Heart right ventricle (tissue), 16 donors: ENCODE measurements at regions not wholly inside any gene's neighbourhood (a gene's known extent, or its start where the extent isn't known, plus 50 kb on each side); places are given as distances from the start of the nearest gene placed in this dataset.

Experiments
- ATAC-seq, 8 donors: fragments of 200-7000 bp; cut with Tn5 transposase; one replicate each; pipeline ENCODE4 v1.9.1; 2020; ENCODE audit warnings: mild to moderate bottlenecking in 8 of 8, moderate library complexity in 8 of 8, moderate number of reproducible peaks in 1 of 8
- DNase-seq, 2 donors: peaks; one replicate each; pipeline ENCODE4 v3.0.0-alpha.2; 2020
- H3K27ac ChIP-seq, 10 donors: fragments of 200-600 bp; sonication (generic) in 2 of 10; one replicate each; pipeline versions ENCODE4 v1.5.0 to v1.8.0; 2020 to 2022; ENCODE audit warnings: mild to moderate bottlenecking in 3 of 10
- H3K27me3 ChIP-seq, 7 donors: fragments of 200-600 bp; one replicate each; pipeline ENCODE4 v1.8.0; 2021 to 2022; ENCODE audit warnings: mild to moderate bottlenecking in 2 of 7
- H3K36me3 ChIP-seq, 9 donors: fragments of 200-600 bp; sonication (generic) in 1 of 9; one replicate each; pipeline versions ENCODE4 v1.5.0 to v1.8.0; 2020 to 2022; ENCODE audit warnings: mild to moderate bottlenecking in 2 of 9
- H3K4me1 ChIP-seq, 9 donors: fragments of 200-600 bp; sonication (generic) in 1 of 9; one replicate each; pipeline versions ENCODE4 v1.5.0 to v1.8.0; 2020 to 2022; ENCODE audit warnings: mild to moderate bottlenecking in 4 of 9
- H3K4me3 ChIP-seq, 10 donors: fragments of 200-600 bp; sonication (generic) in 2 of 10; one replicate each; pipeline versions ENCODE4 v1.5.0 to v1.8.0; 2020 to 2022; ENCODE audit warnings: mild to moderate bottlenecking in 7 of 10, moderate library complexity in 2 of 10
- H3K9me3 ChIP-seq, 11 donors: fragments of 200-600 bp in 10 of 11; sonication (generic) in 2 of 11; one replicate each; pipeline versions ENCODE4 v1.5.0 to v1.8.0; 2013 to 2022; ENCODE audit warnings: mild to moderate bottlenecking in 2 of 11, control low read depth in 1 of 11, moderate library complexity in 1 of 11
- WGBS, 2 donors: extraction: QIAGEN DNeasy Blood & Tissue Kit; methylation state at CpG; one replicate each; pipeline ENCODE4 v1.1.7; 2013; ENCODE audit warnings: inconsistent platforms in 1 of 2; 5-methylcytosine and 5-hydroxymethylcytosine counted together
- intact Hi-C, 10 donors: fragments of 100-400 bp; cut with DNase I; formaldehyde crosslinking; loops; one replicate each; pipeline versions ENCODE4 v1.11.1 to v1.14.2; 2022
- TF ChIP-seq, protein P1 (sequence below), 9 donors: fragments of 200-600 bp; sonication (generic) in 2 of 9; IDR thresholded peaks; one replicate each; pipeline versions ENCODE4 v1.5.0 to v1.8.0; 2021 to 2022; ENCODE audit warnings: antibody characterized with exemption in 9 of 9, mild to moderate bottlenecking in 5 of 9, moderate library complexity in 1 of 9
- donor health status: Arrhythmogenic right ventricular cardiomyopathy.
- donor health status: ischemic (EF 13 %, LVEDD 7.1; RV severe dilation, severe dysfunction).
- donor health status: healthy with polysubstance abuse.
- donor health status: DM: no; HTN: yes; CAD: no.
- donor health status: DM: no; HTN: no; CAD: no.
- donor health status: ischemic (EF 25% LVEDD 6.9; RV normal size, moderate dysfunction).
- donor health status: ischemic (EF 25% LVEDD 5.7; RV mildly dilated, moderate dysfunction).
- donor health status: healthy.
- donor health status: DM: yes; HTN: yes; CAD: no.
- donor health status: Ischemic cardiomyopathy.
- donor health status: ischemic (EF 35%, LVEDD 5.7; RV mildly dilated, moderate dysfunction).
- donor health status: nonischemic (EF 11% LVEDD 7.7; RV severe dilation, severe dysfunction).
- donor health status: DM: yes; HTN: yes; CAD: no.
- donor health status: PGD.
- donor health status: ischemic (EF 29% LVEDD 5.4; RV normal size, mild dysfunction).
- donor health status: nonischemic (EF 23%, LVEDD 6.1; RV moderate dilation, normal function).

DNA sequence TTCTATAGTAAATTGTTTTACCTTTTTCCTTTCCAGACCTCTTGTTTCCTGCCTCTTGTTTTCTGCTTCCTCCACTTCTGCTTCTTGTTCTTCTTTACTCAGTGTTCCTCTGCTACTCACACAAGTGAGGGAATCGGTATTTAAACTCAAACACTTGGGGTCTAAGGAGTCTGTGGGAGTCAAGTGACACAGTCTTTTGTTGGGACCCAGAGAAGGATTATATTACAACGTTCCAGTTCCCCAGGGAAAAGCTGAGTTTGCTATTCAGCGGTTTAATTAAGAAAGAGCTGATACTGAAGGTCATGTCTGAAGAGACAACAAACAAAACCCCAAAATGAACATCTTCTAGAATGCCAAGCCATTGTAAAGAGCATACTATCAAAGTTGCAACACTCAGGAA lies 107.8 kb upstream of the CITED2 start:
- 33 to 39% methylated on average over 3 of the region's 3 CpGs for WGBS, 2 donors
- TF ChIP-seq, protein P1, sequence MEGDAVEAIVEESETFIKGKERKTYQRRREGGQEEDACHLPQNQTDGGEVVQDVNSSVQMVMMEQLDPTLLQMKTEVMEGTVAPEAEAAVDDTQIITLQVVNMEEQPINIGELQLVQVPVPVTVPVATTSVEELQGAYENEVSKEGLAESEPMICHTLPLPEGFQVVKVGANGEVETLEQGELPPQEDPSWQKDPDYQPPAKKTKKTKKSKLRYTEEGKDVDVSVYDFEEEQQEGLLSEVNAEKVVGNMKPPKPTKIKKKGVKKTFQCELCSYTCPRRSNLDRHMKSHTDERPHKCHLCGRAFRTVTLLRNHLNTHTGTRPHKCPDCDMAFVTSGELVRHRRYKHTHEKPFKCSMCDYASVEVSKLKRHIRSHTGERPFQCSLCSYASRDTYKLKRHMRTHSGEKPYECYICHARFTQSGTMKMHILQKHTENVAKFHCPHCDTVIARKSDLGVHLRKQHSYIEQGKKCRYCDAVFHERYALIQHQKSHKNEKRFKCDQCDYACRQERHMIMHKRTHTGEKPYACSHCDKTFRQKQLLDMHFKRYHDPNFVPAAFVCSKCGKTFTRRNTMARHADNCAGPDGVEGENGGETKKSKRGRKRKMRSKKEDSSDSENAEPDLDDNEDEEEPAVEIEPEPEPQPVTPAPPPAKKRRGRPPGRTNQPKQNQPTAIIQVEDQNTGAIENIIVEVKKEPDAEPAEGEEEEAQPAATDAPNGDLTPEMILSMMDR (IDR thresholded peaks at IDR 0.05) = no peak
- ATAC-seq (no peak), DNase-seq (no peak)
- H3K27me3 ChIP-seq = no peaks in the 10 kb centered on the region
- no peak overlapping the region for H3K27ac ChIP-seq
- no peak overlapping the region for H3K4me3 ChIP-seq
- no peaks in the 10 kb centered on the region for H3K36me3 ChIP-seq
- intact Hi-C loops = no loop called here
- H3K9me3 ChIP-seq = no peaks in the 10 kb centered on the region
- peaks cover 0 to 7% (median 0%) of the 10 kb centered on the region in 9 donors for H3K4me1 ChIP-seq

DNA sequence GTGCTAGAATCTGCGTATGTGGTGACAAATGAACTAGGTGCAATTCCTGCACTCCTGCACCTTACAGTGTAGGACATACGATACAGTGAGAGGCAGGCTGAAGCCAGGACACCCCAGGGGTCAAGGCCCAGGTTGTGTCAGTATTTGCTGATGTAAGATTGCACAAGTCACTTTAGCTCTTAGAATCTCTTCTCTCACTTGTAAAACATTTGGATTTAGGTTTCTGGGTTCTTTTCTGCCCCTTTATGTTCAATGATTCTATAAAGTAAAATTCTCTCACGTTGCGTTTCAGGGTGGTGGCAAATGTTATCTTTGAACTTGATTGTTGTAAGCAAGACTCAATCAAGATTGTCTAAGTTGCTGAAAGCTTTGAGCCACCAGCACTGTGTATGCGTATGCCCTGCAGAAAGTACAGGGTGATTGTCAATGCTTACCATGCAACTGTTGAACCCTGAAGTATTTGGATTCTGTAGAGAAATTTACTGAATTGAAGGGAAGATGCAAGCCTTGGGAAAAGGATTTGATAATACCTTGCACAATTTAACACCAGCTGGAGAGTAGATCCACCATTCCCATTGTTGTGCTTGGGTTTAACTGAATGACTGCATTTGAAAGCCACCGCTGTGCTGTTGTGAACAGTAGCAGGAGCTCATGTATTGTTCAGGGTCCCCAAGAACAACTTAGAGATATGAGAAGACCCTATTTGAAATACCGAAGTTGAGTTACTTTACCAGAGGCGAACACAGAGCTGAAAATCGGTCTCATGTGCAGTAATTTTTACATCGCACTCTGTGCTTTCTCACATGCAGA lies 106.1 kb upstream of the CITED2 start:
- TF ChIP-seq, protein P1 (IDR thresholded peaks at IDR 0.05) = no peak
- H3K27ac ChIP-seq = no peak overlapping the region
- no peaks in the 10 kb centered on the region for H3K36me3 ChIP-seq
- H3K4me3 ChIP-seq = no peak overlapping the region
- intact Hi-C loops = no loop called here
- no peak for ATAC-seq
- 86 to 92% methylated on average over 10 of the region's 10 CpGs for WGBS, 2 donors
- H3K27me3 ChIP-seq = no peaks in the 10 kb centered on the region
- no peak for DNase-seq
- H3K4me1 ChIP-seq = peaks cover 0 to 7% (median 0%) of the 10 kb centered on the region in 9 donors
- H3K9me3 ChIP-seq = no peaks in the 10 kb centered on the region

DNA sequence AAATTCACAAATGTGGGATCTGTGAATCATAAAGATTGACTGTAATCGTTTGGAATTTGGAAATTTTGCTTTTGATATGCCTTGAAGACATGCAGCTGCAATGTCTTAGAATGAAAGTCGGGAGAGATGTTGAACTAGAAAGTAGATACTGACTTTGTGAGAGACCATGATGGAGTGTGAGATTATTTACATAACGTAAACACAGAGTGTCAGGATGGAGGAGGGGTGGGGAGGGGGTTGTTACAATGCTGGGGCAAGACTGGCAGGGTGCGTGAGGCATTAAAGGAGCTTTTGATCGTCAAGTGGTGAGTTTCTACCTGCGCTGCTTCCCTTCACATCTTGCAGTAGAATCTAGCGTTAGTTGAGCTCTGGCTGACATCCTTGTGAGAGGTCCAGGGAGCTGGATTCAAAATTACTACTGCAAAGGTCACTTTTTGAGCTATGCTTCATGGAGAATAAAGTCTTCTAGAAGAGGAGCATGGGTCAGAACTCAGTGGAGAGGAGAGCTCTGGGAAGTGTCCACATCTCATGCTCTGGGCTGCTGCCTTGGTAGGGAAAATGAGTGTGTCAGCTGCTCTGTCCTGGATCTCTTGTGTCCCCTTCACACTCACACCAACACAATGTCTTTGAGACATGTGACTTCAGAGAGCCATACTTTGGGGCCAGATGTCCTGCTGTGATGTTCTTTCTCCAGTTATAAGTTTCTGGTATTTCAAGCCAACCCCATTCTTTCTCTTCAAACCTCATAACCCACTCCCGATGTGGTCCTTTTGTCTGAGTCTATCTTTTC lies 105.2 kb upstream of the CITED2 start:
- DNase-seq (no peak), ATAC-seq (no peak)
- Histone ChIP-seq H3K9me3 (no peaks in the 10 kb centered on the region), H3K27ac (no peak overlapping the region), H3K36me3 (no peaks in the 10 kb centered on the region), H3K4me1 (peaks cover 0 to 11% (median 0%) of the 10 kb centered on the region in 9 donors), H3K4me3 (no peak overlapping the region), H3K27me3 (no peaks in the 10 kb centered on the region)
- TF ChIP-seq, protein P1 (IDR thresholded peaks at IDR 0.05) = no peak
- 81 to 85% methylated on average over 8 of the region's 8 CpGs for WGBS, 2 donors
- intact Hi-C loops = no loop called here

DNA sequence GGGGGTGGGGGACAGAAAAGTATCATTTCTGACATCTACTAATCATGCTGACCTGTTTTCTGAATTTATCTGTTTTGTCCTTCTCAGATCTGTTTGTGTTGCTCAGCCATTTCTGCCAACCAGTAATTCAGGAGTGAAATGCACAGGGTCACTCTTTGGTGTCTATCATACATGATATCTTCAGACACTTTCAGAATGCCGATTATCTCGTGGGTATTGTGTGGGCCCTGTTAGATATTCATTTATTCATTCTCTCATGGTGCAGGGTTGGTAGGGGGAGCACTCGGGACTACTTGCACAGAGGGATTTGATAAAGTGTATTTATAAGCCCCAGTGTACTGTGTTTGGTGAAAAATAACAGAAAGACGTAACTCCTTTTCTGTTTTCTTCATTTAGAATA lies 101.2 kb upstream of the CITED2 start:
- H3K4me1 ChIP-seq = peaks cover 0 to 26% (median 0%) of the 10 kb centered on the region in 9 donors
- no peaks in the 10 kb centered on the region for H3K27me3 ChIP-seq
- DNase-seq (no peak), ATAC-seq (no peak)
- 64 to 65% methylated on average over 4 of the region's 4 CpGs for WGBS, 2 donors
- TF ChIP-seq, protein P1 (IDR thresholded peaks at IDR 0.05) = no peak
- H3K4me3 ChIP-seq = no peak overlapping the region
- intact Hi-C loops = no loop called here
- H3K36me3 ChIP-seq = no peaks in the 10 kb centered on the region
- no peak overlapping the region for H3K27ac ChIP-seq
- H3K9me3 ChIP-seq = no peaks in the 10 kb centered on the region
